Right ventricle myocardium inferior (tissue), 1 donor: ENCODE measurements at regions not wholly inside any gene's neighbourhood (a gene's known extent, or its start where the extent isn't known, plus 50 kb on each side); places are given as distances from the start of the nearest gene placed in this dataset.

ENCODE experiments used
- ATAC-seq: fragments of 200-7000 bp; cut with Tn5 transposase; one replicate; pipeline ENCODE4 v1.9.1; 2020; ENCODE audit warnings: mild to moderate bottlenecking, moderate library complexity
- DNase-seq: peaks from one replicate; pipeline ENCODE4 v3.0.0; 2021; ENCODE audit errors: missing footprints
- intact Hi-C: fragments of 100-400 bp; cut with DNase I; formaldehyde crosslinking; loops from one replicate; pipeline ENCODE4 v1.11.0; 2022
- donor health status: DM: no; HTN: yes; CAD: no; lungs with severe emphysema.

- intact Hi-C loops: loop anchor here (10.0 kb wide), 1 partner anchor 52 kb away; no protein-coding TSS in a partner anchor
- ATAC-seq (no peak), DNase-seq (no peak)
Measured at GRCh38 chr15:31556494-31557150, 230.0 kb downstream of the KLF13 start.

- ATAC-seq: no peak
- intact Hi-C loops: loop anchor here (10.0 kb wide), 1 partner anchor 53 kb away; no protein-coding TSS in a partner anchor
- DNase-seq: no peak
Measured at GRCh38 chr15:31557899-31558298, 231.3 kb downstream of the KLF13 start.

- ATAC-seq (no peak), DNase-seq (no peak)
- intact Hi-C loops: loop anchor here (10.0 kb wide), 1 partner anchor 54 kb away; no protein-coding TSS in a partner anchor
Measured at GRCh38 chr15:31558840-31559239, 232.2 kb downstream of the KLF13 start.

DNA sequence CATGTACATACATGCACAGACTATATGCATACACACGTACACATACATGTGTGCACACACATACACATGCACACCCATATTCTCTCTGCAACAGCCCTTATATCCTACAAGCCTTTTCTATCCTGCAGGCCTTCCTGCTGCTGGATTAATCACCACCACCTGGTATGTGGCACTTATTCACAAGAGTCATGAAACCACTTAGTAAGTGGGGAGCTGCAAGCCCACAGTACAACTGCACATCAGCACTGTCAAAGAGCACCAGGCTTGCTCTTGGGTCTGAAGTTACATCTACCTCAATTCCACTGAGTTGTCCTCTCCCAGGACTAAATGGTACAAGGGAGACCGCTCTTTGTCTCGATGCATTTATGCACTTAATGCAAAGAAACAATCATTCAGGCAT lies 233.2 kb downstream of the KLF13 start:
- DNase-seq: no peak
- no peak for ATAC-seq
- intact Hi-C loops: loop anchor here (10.0 kb wide), 1 partner anchor 55 kb away; no protein-coding TSS in a partner anchor

DNA sequence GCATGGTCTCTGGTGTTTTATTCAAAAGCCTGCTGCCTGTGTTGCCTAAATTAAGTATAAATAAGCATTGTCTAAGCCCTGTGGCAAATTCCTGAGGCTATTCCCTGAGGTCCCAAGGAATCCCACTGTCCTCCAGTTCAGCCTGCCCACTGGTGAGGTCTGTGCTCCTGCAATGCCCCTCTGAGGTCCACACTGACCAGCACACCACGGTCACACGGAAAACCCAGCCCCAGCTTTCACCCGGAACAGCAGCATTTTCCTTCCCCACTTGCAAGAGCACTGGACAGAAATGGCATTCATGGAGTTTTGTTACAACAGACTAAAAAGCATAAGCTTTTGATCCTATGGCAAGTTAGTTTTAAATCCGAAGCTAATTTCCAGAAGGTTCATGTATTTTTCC lies 234.0 kb downstream of the KLF13 start:
- ATAC-seq: no peak
- no peak for DNase-seq
- intact Hi-C loops: no loop called here

DNA sequence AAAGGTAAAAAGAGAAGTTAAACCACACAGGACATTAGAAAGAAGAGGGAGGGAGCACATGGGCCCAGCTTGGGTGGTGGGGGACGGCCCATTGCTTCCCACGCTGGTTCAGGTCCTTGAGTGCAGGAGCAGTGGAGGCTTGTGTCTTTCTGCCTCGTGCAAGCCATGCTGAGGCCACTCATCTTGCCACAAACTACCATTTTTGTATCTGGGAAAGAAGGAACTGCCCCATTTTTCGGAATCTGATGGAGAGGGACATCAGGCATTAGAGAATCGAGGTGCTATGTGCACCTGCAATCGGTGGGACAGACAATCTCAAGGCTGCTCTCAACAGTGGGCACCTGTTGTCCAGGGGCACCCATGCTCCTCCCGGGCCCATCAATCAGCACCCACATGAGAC lies 234.5 kb downstream of the KLF13 start:
- intact Hi-C loops: no loop called here

GRCh38 chr15:31563001-31563400 lies 236.4 kb downstream of the KLF13 start:
- DNase-seq: no peak
- intact Hi-C loops: no loop called here
- ATAC-seq: no peak

More for the DNA sequence above, 234.5 kb downstream of the KLF13 start:
- DNase-seq: no peak
- no peak for ATAC-seq

DNA sequence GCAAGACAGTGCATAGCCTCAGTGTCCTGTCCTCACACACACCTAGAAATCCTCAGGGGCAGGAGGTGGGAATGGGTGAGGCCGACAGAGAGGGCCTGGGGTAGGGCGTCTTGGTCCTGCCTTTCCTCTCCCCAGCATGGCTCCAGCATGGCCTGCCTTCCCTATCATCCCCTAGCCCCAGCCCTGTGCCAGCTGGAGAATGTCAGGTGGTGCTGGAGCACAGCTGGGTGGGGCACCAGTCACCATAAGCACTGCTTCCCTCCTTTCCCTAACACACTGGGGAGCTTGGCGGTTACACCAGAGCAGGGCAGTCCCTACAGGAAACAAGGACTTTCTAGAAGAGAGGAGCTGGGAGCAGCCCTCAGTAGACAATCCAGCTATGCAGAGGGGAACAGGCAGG lies 236.8 kb downstream of the KLF13 start:
- intact Hi-C loops: no loop called here
- no peak for DNase-seq
- ATAC-seq: no peak

GRCh38 chr15:31567861-31568260 lies 241.2 kb downstream of the KLF13 start:
- ATAC-seq (no peak), DNase-seq (no peak)
- intact Hi-C loops: no loop called here

DNA sequence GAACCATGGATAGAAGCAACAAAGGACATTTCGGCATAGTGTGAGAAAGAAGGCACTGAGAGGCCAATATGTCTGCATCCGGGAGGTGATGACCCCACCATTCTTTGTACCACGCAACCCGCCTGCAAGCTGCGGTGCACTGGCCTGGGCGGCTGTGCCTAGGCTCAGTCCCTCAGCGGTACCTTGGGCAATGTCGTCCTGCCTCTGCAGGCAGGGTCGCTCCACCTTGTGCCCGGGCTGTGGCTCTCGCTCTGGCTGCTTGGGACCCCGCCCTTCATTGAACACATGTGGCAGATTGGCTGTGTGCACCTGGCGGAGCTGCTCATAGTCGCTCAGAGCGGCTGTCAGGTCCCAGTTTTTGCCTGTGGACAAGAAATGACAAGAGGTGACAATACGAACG lies 243.2 kb downstream of the KLF13 start:
- intact Hi-C loops: no loop called here
- DNase-seq: no peak
- no peak for ATAC-seq

DNA sequence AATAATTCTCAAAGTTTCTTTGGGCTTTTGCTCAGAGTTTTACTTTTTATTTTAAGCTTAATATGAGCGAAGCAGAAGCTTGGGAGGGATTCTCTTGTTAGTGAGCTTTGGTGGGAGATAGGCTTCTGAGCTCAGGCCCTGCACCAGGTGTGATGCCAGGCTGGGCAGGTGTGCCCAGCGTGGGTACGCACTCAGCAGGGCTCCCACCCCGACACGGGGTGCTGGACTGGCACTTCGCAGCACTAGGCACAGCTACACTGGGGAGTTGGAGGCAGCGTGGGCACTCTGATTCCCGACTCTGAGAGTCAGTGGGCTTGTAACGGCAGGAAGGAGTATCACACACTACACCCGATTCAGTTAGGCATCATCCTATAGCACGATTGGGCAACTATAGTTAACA lies 244.0 kb downstream of the KLF13 start:
- DNase-seq (no peak), ATAC-seq (no peak)
- intact Hi-C loops: no loop called here

- DNase-seq (no peak), ATAC-seq (no peak)
- intact Hi-C loops: no loop called here
Measured at GRCh38 chr15:31571676-31572075, 245.0 kb downstream of the KLF13 start.

DNA sequence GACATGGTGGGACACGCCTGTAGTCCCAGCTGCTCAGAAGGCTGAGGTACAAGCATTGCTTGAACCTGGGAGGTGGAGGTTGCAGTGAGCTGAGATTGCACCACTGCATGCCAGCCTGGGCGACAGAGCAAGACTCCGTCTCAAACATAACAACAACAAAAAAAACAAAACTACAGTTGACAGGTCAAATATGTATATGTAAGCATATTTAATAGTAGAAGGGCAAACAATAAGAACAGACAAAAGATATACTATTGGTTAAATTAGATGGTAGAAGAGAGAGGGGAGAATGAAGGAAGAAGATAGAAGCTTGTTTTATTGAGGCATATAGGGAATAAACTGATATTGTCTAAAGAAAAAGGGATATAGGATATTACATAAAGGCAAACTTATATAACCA lies 247.1 kb downstream of the KLF13 start:
- DNase-seq: no peak
- intact Hi-C loops: no loop called here
- ATAC-seq: no peak

DNA sequence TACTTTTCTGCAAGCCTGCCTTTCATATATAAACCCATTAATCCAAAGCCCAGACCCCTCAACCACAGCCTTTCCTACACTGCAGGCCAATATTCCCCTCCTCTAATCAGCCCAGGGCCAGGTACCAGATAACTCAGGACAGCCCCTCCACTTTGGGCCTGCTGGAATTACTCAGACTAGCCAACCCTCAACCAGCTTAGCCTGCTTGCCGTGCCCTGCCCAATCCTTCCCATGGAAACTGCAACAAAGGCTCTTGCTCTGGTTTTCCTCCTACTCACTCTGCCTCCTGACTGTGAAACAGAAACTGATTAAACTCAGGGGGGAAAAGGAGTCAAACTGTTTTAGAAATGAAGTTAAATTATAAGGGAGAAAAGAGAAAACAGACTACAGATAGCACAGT lies 248.1 kb downstream of the KLF13 start:
- ATAC-seq: no peak
- DNase-seq: no peak
- intact Hi-C loops: no loop called here

- DNase-seq: no peak
- intact Hi-C loops: no loop called here
- no peak for ATAC-seq
Measured at GRCh38 chr15:31577108-31577507, 250.5 kb downstream of the KLF13 start.

DNA sequence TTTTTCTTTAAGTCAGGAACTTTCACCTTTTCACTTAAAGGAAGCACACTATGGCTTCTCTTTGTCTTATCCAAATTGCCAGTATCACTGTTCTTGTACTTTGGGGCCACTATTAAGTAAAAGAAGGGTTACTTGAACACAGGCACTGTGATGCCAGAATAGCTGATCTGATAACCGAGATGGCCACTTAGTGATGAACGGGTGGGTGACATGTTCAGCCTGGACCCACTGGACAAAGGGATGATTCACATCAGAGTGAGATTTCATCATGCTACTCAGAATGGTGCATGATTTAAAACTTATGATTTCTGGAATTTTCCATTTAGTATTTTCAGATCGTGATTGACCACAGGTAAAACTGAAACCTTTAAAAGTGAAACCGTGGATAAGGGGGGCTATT lies 252.6 kb downstream of the KLF13 start:
- intact Hi-C loops: no loop called here
- no peak for DNase-seq
- ATAC-seq: no peak

GRCh38 chr15:31579976-31580375 lies 253.3 kb downstream of the KLF13 start:
- intact Hi-C loops: no loop called here
- DNase-seq (no peak), ATAC-seq (no peak)

DNA sequence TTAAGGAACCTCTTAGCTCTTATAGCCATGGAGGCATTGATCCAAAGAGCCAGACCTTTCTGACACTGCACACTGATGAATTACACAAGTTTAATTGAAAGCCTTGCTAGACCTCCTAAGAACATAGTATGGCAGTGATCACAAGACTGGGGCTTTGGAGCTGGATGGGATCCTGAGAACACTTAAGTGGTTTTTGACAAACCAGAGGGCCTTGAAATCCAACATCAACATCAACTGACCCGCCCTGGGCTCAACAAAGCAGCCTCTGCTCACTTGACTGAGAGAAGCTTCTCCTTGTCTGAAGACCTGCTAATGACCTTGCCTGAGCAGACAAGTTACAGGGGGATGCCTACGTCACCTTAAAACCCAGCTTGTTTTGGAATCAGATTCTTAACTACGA lies 257.6 kb downstream of the KLF13 start:
- intact Hi-C loops: no loop called here
- ATAC-seq (no peak), DNase-seq (no peak)

DNA sequence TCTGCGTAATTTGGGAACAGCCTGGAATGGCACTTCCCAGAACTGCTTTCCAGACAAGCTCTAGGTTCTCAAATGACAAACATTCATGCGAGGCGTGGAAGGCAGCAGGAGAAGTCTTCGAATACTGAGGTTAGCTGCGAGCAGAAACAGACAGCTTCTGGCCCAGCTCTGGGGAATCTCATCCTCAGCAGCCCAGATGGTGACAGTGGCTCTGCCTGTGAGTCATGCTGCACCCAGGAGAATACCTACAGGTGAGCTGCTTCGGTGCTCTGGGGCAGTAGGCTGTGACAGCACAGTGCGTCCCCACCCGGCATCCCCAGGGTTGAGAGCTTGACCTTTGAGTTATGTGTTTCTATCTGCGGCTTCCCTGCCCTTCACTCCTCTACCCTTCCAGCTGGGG lies 258.6 kb downstream of the KLF13 start:
- intact Hi-C loops: no loop called here
- DNase-seq (no peak), ATAC-seq (no peak)

DNA sequence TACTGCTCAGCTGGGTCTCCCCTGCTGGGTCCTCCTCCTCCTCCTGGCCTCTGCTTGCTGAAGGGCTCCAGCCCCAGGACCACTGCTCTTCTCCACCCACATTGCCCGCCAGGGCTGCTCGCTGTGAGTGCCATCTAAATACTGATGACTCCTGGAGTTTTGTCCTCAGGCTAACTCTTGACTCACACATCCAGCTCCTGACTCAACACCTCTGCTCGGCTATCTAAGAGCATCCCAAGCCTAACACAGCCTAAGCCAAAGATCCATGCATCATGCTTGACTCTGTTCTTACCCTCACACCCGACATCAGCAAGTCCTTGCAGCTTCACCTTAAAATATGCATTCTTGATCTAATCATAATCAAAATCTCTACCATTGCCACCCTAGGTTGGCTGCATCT lies 260.2 kb downstream of the KLF13 start:
- no peak for ATAC-seq
- intact Hi-C loops: no loop called here

DNA sequence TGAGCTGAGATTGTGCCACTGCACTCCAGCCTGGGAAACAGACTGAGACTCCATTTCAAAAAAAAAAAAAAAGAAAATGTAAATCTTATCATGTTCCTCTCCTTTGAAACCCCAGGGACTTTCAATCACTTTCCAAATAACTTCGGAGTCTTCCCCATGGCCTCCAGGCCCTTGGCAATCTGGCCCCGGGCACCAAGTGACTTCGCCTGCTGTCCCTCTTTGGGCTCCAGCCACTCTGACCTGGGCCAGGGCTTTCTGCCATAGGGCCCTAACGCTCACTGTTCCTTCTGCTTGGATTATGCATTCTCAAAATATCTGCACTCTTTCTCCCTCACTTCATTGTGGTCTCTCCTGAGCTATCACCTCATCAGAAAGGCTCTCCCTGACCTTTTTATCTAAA lies 260.9 kb downstream of the KLF13 start:
- ATAC-seq (no peak), DNase-seq (no peak)
- intact Hi-C loops: no loop called here

More for the DNA sequence above, 260.2 kb downstream of the KLF13 start:
- no peak for DNase-seq
